GM18907 (cell line): ENCODE measurements at regions not wholly inside any gene's neighbourhood (a gene's known extent, or its start where the extent isn't known, plus 50 kb on each side); places are given as distances from the start of the nearest gene placed in this dataset.
"Not testable (repeated sequence)": the region's sequence is repeated elsewhere in the genome, so short reads cannot be mapped to it uniquely, and the experiment has no call there.

Experiments used
- ATAC-seq: cut with Tn5 transposase; IDR thresholded peaks from one replicate; pipeline ENCODE4 v1.9.1; 2021; ENCODE audit warnings: mild to moderate bottlenecking, moderate library complexity; ENCODE audit not compliant: unreplicated experiment

DNA sequence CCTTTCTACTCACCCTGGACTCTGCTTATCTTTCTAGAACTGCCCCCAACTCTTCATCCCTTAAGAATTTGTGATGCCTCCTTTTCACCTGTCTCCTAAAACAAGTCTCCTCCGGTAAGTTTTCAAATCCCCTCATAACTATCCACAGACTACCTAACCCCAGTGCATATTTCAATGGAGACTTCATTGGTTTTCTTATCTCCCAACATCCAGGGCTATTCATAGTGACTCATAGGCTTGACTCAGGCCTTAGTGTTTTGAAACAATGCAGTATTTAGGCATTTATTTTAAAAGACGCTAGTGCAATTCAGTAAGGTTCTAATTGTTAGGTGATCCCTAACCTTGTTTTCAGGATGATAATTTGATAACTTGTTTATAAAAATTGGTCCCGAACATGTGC is 399.2 kb downstream of the CPS1 start:
- no peak for ATAC-seq

DNA sequence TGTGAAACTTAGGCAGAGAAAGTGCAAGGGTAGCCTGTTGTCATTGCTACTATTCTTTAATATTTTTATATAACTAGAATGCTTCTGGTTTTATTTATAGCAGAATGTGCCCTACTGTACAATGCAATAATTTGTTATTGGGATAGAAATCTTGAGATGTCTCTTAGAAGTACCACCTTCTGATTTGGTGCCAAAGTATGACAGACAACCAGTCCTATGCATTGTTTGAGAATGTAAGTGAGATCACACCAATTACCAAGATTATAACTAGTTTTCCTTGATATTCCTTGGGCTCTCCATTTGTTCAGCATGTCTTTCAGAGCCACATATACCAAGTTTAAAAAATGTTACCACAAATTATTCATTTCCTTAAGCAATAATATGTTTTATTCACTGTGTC is 399.7 kb downstream of the CPS1 start:
- ATAC-seq, result no peak

DNA sequence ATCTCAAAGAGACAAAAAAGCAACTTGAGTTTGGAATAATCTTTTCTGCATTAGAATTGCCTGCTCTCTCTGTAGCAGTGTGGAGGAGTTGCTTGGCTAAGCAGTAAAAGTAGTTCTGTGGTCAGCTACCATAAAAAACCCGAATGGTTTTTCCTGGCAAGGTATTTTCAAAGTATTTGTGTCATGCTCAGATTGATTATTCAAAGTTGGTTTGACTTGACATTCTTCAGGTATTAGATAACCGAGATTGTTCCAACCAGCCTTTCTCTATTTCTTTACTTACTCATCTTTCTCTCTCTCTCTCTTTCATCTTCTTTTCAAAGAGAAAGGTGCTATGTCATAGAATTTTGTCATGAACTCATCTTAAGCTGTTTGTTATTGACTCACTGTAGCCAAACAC is 404.9 kb downstream of the CPS1 start:
- ATAC-seq, result no peak

DNA sequence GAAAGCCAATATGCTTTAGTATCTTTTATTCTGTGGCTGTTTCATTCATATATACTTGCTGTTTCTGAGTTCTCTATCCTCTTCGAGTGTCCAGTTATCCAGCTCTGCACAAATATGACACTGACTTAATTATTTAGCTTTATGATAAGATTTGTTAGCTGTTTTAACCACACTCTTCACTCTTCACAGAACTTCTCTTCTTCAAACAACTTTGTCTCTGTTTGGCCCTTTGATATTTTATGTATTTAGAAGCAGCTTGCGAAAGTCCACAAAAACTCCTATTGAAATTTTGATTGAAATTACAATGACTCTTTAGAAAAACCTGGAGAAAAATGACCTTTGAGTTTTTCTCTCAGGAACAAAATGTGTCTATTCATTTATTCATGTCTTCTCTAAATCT is 407.0 kb downstream of the CPS1 start:
- ATAC-seq, result no peak

DNA sequence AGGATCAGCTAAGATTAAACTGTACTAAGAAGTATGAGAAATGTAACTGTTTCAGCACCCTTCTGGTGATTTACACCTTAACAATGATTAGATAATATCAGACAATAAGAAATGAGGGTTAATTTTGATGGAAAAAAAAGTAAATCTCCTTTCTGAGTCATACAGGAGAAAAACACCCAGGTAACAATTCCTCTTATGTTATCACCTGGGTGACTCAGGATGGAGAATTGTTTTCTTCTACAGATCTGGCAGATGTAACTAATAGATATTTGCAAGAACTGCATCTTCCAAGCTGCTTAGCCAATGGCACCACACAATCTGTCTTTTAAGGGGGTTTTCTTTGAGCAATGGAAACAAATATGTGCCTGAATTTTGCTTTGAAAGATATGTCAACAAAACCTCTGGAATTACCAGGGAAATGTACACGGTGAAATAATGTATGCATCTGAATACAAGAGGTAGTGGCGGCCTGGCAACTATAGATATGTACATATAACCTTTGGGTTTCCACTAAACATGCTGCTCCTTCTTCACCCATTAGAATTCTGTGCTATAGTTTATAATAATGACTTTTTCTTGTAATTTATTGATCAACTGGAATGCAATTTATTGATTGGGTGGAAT is 407.9 kb downstream of the CPS1 start:
- no peak for ATAC-seq

DNA sequence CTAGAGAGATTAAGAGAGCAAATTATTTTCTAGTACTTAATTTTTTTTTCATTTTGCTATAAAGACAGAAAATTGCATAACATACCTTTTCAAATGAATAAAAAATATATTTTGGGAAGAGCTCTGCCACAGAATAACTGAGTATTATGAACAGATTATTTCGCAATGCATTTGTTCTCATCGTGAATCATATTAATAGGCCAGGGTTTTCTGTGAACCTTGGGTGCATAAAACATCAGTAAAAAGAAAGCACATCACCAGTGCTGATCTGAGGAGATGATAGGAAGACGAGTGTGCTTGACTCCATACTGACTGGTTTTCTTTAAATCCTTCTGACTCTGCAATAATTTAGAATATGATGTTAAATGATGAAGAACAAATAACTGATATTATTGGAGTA is 409.1 kb downstream of the CPS1 start:
- ATAC-seq, result no peak

DNA sequence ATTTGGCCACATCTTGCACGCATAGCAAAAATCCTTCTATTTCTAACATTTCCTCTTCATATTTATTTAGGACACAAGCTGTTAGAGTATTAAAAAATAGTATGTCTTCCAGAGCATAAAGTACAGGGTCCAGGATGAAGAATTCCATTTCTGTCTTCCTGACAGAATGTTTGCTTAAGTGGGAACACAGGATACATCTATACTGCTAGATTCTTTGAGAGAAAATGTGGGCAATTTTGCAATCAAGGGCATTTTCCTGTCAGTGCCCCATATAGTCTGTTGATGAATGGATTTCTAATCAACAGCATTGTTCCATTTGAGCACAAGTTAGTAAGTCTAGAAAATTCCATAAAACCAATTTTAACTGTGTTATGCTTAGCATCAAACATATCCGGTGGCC is 409.9 kb downstream of the CPS1 start:
- ATAC-seq, result no peak

DNA sequence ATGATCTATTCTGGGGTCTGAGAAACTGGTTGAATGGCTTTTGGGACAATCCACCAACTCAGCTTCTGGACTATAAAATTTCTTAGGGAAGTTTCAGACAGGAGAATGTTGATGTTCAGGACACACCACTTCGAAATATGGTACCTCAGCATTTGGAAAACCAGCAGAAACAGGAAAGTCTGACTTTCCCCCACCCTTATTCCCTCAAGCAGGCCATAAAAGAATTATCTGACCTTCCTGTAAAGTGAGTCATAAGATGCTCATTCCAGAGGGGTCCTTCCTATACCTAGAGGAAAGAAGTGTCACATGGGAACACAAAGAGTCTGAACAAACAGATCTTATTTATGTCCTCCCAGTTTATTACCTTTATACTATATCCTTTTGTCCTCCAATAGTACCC is 415.0 kb downstream of the CPS1 start:
- no peak for ATAC-seq

DNA sequence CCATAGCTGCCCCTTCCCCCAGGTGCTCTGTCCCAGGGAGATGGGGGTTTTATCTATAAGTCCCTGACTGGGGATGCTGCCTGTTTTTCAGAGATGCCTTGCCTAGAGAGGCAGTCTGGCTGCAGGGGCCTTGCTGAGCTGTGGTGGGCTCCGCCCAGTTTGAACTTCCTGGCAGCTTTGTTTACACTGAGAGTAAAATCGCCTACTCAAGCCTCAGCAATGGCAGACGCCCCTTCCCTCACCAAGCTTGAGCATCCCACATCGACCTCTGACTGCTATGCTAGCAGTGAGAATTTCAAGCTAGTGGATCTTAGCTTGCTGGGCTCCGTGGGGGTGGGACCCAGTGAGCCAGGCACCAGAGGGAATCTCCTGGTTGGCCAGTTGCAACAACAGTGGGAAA is 430.4 kb downstream of the CPS1 start:
- not testable (repeated sequence) for ATAC-seq

DNA sequence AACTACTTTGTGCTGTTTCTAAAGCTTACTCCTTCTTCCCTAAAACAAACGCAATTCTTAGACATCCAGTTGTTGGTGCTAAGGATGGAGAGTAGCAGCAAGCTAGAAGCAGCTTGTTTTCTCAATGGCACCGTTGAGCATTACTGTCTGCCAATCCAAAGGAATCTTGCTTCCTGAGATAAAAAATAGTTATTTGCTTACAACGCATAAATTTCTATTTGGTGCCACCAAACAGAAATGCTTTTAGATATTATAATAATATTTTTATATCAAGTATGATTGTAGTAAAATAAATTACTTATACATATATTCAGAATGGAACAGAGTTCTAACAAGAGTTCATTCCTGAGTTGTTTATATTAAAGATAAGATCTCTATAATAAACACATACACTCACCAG is 434.7 kb downstream of the CPS1 start:
- ATAC-seq, result no peak

DNA sequence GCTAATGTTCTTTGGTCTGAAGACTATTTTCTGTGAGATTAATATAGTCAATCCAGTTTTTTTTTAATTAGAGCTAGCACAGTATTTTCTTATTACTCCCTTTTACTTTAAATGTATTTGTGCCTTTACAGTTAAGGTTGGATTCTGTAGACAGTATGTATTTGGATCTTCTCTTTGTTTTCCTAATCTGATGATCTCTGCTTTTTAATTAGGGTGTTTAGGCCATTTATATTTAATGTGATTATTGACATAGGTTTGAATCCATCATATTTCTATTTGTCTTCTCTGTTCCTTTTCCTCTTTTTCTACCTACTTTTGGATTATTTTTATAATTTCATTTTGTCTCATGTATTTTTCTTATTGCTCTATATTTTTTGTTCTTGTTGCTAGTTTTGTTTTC is 437.7 kb downstream of the CPS1 start:
- no peak for ATAC-seq

DNA sequence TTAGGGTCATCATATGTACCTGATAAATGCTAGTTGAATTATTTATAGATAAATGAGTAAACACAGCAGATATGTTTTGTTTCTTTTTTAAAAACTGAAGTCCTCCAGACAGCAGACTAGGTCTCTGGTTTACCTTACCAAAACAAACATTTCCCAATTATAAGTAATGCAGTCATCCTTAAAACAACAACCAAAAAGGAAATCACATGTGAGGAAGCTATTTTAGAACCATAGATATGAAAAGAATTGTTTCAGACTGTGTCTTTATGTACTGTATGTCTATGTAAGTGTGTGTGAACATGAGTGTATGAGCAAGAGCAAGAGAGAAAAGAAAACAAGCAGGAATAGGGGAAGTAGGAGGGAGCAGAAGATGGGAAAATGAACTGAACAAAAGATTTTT is 441.0 kb downstream of the CPS1 start:
- no peak for ATAC-seq

DNA sequence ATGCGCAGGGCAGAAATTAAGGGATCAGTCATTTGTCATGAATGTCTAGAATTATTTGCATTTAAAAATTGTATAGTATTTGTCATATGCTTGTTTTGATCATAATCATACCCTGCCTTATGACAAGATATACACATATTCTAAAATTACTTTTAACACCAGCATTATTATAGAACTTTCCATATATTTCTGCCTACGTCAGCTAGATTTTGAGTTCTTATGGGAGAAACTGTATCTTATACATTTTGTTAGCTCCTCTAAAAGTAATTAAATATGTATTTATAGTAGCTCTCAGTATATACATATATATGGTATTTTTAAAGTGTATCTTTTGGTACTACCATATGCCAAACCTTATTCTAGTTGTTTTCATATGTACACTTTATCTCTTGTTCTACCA is 441.9 kb downstream of the CPS1 start:
- ATAC-seq, result no peak

DNA sequence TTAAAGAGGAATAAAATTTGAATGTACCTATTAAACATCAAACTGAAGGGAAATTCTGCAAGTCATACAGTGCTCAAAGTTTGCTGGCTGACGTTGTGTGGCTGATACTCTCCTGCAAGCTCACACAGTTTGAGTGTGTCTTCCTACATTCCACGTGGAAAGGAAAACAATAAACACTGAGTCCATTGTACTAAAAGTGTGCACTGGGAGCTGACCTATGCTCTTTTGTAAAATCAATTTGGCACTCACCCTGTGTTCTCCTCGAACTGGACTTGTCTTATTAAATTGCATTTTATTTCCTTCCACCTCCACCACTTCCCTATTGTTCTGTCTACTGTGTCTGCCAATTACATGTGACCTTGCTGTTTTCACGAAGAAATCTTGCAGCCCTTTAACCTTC is 458.0 kb downstream of the CPS1 start:
- no peak for ATAC-seq

DNA sequence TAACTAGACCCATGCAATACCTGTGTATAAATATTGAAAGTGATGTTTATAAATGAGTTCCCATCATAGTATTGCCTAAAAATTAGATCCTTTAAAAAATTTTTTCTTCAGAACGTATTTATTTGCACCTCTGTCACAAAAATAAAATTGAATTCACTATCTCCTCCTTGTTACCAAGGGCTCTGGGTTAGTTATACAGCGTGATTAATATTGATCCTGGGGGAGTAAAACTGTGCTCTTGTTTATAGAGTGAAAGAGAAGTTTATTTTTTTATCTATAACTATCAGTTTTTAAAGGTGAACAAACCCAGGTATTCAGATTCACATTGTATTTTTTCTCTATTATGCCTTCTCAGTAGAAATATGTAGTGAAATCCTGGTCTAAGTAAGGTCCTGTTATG is 458.5 kb downstream of the CPS1 start:
- ATAC-seq, result no peak

DNA sequence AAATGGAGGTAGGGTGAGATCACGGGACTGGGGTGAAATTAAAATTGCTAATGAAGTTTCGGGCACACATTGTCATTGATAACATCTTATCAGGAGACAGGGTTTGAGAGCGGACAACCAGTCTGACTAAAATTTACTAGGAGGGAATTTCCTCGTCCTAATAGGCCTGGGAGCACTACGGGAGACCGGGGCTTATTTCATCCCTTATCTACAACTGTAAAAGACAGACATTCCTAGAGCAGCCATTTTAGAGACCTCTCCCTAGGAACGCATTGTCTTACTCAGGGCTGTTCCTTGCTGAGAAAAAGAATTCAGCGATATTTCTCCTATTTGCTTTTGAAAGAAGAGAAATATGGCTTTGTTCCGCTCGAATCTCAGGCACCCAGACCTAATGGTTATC is 468.7 kb downstream of the CPS1 start:
- not testable (repeated sequence) for ATAC-seq

DNA sequence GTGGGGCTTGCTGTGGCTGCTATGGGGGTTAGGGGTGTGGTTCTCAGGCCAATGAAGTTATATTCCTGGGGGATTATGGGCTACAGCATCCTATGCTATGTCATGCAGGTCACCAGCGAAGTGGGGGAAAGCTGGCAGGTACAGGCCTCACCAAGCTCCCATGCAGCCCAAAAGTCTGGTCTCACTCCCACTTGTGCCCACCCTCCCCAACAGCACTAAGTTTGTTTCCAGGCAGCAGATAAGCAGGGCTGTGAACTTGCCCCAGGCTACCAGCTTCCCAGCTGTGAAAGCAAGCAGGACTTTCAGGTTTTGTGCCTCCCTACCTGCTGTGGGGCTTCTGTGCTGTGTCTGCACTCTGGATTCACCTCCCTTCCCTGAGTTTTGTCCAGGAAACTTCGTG is 469.7 kb downstream of the CPS1 start:
- ATAC-seq, result no peak

DNA sequence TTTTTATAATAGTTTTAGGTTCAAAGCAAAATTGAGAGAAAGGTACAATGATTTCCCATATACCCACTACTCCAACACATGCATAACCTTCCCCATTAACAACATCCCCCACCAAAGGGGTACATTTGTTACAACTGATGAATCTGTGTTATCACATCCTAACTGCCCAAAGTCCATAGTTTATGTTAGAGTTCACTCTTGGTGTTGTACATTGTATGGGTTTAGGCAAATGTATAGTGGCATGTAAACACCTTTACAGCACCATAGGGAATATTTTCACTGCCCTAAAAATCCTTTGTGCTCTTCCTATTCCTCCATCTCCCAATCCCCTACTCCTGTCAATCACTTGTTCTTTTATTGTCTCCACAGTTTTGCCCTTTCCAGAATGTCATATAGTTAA is 471.6 kb downstream of the CPS1 start:
- no peak for ATAC-seq

DNA sequence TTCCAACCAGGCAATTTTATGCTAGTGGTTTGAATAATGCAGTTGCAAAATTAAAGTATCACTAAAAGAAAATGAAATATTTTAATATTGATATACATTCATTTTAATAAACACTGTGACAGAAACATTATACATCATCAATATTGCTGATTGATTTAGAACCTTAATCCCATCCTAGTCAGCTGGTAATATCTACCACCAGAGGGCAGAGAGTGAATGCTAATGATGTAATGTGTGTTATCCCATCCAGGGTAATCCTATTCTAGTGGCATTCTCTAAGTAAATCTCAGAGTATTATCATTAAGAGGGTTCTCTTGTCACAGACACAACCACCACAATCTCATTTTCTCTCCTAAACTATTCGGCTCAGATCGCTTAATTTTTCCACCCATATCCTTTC is 477.4 kb downstream of the CPS1 start:
- ATAC-seq, result no peak

DNA sequence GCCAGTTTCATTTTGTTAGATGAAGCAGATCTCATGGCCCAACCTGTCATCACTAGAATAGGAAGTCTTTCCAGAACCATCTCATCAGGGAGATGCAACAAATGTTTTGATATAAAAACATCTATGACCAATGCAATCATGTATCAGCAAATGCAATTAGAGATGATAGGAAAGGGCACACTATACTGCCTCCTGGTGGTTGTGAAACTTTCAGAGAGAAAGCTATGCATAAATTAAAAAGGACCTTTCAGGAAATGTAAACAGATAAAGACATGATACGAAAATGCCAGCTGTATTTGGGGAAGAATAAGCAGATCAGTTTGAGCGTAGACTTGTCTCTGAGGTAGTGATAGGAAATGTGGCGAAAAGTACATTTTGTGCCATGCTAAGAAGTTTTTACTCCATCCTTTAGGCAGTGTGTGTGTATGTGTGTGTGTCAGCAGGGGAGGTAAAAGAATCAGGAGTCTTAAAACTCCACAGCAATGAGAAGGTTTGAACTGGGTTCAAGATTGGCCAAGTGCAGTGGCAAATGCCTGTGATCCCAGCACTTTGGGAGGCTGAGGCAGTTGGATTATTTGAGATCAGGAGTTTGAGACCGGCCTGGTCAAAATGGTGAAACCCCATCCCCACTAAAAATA is 479.3 kb downstream of the CPS1 start:
- ATAC-seq, result peak; percentile 74

DNA sequence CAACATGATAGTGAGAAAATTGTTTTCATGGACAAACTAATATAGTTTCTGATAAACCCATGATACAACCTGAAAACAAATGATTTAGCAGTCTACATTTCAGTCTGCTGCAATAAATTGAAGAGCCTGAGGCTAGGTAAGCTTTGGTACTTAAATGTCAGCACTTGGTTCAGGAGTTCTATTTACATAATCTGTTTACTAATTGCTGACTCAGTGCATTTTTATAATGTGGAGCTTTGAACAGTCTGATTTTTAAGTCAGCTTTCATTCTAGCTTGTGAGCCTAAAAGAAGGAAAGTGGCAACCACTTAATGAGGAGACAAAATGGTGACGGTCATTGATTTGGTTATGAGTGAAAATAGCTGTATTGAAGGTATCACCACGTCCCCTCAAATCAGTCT is 488.6 kb downstream of the CPS1 start:
- no peak for ATAC-seq

DNA sequence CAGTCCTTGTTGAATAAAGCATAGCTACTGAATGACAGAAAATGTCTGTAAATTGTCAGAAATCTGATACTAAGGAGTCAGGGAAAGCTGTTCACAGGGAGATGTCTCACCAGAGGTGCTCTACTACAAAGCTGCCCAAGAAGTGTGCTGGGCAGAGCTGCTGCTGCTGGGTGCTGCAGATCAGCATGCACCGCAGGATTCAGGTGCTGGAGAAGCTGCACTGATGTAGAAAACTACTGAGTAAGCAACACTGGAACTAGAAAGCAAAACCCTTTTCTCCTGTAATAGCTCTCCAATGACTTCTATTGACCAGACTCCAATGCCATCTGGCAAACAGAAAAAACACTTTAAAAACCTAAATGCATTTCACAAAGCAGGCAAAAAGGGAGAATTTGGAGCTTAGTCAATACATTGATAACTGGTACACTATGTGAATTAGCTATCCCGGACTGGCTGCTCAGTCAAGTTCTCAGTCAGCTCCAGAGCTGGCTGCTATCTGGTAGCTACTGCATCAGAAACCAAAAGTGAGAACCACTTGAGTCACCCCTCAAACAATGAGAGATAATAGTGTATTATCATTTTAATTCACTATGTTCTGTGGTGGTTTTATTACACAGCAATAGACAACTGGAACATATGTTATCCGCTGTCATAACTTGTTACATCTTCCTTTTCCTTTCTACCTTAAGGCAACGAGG is 493.1 kb downstream of the CPS1 start:
- ATAC-seq, result peak; percentile 60

DNA sequence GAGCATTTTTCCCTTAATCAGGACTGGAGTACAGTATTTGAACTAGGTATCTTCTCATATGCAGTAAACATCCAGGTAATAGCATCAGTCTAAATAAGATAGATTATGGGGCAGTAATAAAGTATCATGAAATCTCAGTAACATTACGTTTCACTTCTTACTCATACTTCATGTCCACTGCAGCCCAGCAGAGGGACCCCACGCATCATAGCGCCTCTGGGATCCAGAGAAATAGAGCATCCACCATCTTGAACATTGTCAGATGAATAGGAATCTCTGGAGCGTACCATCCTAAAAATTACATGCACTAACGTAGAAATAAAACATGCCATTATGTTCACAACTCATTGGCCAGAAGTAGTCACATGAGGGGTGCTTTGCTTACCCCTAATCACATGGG is 499.0 kb downstream of the CPS1 start:
- ATAC-seq, result no peak
